Islet precursor cell (in vitro differentiated cells): ENCODE measurements at regions not wholly inside any gene's neighbourhood (a gene's known extent, or its start where the extent isn't known, plus 50 kb on each side); places are given as distances from the start of the nearest gene placed in this dataset.
A peak's percentile ranks its signal among the peaks of the same experiment; 100 is the strongest.

Experiments used
- DNase-seq: peaks from one replicate; pipeline ENCODE4 v3.0.0-alpha.2; 2018

DNA sequence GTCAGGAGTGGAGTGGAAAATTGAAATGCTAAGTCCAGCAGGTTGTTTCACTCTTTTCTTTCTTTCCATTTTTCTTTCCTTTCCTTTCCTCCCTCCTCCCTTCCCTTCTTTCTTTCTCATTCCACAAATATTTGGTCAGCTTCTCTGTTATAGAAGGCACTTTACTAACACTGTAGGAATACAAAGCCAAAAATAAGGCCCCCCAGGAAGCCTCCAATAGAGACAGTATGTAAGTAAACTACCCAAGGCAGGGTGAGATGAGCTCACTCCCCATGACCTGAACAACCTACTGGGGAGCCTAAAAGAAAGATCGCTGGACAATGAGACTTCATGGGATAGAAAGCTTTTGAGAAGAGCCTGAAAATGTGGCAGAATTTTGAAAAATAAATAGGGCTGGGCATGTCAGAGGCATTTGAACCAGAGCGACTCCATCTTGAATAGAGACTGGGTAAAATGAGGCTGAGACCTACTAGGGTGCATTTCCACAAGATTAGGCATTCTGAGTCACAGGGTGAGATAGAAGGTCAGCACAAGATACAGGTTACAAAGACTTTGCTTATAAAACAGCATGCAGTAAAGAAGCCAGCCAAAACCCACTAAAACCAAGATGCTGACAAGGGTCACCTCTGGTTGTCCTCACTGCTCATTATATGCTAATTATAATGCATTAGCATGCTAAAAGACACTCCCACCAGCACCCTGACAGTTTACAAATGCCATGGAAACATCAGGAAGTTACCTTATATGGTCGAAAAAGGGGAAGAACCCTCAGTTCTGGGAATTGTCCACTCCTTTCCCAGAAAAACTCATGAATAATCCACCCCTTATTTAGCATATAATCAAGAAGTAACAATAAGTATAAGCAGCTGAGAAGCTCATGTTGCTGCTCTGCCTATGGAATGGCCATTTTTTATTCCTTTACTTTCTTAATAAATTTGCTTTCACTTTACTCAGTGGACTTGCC, 158.9 kb upstream of the EGFLAM start:
- DNase-seq: no peak

DNA sequence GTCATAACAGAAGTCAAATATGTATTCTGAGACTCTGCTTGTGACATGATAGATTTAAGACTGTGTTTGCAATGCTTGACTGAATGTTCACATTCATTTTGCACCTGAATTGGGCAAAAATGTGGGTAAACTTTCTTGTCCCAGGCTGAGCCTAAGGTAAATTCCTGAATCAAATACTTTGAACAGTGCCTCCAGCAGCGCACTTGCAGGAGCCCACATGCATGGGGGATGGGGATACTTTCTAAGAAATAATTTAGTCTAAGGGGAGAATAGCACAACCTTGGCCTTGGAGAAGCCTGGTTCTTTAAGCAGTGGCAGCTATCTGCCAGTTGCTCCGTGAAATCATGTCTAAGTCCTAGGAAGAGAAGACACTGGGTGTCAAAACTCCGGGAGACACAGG, 163.5 kb upstream of the EGFLAM start:
- DNase-seq: no peak

GRCh38 chr5:38093855-38094254, 164.5 kb upstream of the EGFLAM start:
- DNase-seq: no peak

GRCh38 chr5:38086777-38087176, 171.6 kb upstream of the EGFLAM start:
- DNase-seq: no peak

- DNase-seq: no peak
These were observed 178.5 kb upstream of the EGFLAM start for GRCh38 chr5:38079620-38080402.

DNA sequence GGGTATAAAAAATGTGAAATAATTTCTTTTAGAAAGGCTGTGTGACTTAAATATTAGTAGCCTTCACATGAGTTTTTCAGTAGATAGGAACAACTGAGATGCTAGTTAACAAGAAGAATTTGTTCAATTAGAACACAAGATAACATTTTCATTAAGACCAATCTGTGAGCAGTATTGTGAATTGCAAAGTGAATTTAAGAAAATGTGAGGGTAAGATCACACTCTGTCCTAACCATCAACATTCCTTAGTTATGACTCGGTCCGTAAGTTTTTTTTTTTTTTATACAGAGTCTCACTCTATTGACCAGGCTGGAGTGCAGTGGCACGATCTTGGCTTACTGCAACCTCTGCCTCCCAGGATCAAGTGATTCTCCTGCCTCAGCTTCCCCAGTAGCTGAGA, 180.2 kb upstream of the EGFLAM start:
- no peak for DNase-seq

DNA sequence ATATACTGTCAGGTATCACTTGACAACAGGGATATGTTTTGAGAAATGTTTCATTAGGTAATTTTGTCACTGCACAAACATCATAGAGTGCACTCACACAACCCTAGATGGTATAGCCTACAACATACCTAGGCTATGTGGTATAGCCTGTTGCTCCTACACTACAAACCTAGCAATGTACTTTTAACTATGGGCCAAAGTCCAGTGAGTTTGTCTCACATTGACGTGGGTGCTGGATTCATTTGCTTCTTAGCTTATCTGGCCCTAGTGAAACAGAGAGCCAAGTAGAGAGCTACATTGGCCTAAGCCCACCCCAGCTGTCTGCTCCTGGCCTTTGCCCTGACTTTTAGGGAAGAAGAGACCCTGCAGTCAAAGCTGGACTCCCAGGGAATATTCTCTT, 180.7 kb upstream of the EGFLAM start:
- no peak for DNase-seq

DNA sequence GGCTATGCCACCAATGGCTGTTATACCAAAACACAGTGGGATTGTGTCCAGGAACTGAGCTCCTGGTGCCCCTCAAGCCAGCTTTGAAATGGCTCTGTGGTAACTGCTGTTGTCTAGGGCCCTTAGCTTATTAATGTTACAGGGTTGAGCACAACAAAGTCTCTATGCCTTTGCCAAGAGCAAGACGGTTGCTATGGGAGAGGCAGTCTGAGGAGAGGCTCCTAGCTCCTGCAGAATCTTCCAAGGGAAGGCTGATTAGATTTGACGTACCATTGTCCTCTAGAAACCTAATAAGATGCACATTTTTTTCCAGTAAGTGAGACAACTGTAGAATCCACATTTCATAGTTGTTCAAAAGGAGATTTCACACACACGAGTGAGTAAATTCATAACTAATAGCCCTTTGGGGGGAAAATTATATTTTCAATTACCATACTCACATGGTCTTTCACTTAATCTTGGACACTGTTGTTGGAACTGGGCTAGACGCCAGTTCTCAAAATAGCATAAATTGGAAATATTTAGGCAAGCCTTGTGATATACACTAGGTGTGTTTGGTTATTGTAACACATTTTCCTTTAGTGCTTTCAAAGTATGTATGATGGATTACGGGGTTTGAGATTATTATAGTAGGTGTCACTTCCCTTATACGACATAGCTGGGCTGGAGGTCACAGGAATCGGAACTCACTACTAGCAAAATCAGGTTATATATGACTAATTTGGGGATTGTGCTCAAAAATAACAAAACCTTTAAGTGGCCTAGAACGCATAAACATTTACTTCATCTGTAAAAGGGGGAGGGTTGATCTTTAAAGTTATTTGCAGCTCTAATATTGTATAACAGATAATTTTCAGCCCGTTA, 186.3 kb upstream of the EGFLAM start:
- DNase-seq: no peak

DNA sequence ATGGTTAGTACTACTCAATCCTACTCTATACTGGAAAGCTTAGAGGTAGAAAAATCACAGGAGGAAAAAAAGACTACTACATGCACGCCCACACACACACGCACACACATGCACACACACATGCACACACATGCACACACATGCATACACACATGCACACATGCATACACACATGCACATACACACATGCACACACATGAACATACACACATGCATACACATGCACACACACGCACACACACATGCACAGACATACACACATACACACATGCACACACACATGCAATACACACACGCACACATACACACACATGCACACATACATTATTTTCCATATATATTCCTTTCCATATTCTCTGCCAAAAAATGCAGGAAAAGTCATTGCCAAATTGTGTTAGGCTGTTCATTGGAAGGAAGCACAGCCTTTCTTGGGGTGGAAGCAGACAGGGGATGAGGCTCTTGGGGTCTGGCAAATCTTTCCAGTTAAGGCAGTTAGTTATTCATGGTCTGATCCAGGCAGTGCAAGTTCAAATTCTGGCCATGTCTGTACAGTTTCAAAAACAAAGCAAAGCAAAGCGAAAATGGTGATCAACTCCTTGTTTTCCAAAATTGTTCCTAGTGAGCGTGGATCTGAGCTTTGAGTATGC, 187.9 kb upstream of the EGFLAM start:
- no peak for DNase-seq

GRCh38 chr5:38069360-38069759, 189.0 kb upstream of the EGFLAM start:
- no peak for DNase-seq

- DNase-seq: no peak
These were observed 198.0 kb upstream of the EGFLAM start for GRCh38 chr5:38060354-38060753.

- DNase-seq: no peak
These were observed 198.5 kb upstream of the EGFLAM start for GRCh38 chr5:38059876-38060275.

GRCh38 chr5:38051711-38052511, 206.4 kb upstream of the EGFLAM start:
- peak; percentile 63 for DNase-seq

DNA sequence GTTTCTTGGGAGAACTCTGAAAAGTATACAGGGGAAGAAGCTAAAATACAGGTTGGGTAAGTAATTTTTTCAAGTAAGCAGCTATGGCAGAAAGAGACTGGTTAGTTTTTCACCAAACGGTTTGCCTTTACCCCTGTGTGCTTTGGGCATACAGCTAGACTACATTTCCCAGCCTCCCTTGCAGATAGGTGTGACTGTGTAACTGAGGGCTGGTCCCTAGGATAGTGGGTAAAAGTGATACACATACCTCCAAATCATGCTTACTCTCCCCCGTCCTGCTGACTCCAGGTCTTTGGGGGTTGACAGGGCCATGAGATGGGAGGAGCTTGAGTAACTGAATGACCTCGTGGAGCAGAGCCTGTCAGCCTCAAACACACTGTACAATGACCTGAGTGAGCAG, 208.6 kb upstream of the GDNF start:
- DNase-seq: no peak

- no peak for DNase-seq
These were observed 206.3 kb upstream of the GDNF start for GRCh38 chr5:38046103-38046502.

DNA sequence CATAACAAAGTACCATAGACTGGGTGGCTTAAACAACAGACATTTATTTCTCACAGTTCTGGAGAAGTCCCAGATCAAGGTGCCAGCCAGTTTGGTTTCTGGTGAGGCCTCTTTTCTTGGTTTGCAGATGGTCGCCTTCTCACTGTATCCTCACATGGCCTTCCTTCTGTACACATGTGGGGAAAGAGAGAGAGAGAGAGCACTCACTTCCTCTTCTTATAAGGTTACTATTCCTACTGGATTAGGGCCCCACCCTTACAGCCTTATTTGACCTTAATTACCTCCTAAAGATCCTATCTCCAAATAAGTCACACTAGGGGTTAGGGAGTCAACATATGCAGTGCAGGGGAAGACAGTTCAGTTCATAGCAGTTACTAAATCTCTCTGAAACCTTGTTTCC, 205.6 kb upstream of the GDNF start:
- DNase-seq: no peak

- no peak for DNase-seq
These were observed 200.0 kb upstream of the GDNF start for GRCh38 chr5:38039826-38040225.

GRCh38 chr5:38039091-38039490, 199.2 kb upstream of the GDNF start:
- DNase-seq: no peak

DNA sequence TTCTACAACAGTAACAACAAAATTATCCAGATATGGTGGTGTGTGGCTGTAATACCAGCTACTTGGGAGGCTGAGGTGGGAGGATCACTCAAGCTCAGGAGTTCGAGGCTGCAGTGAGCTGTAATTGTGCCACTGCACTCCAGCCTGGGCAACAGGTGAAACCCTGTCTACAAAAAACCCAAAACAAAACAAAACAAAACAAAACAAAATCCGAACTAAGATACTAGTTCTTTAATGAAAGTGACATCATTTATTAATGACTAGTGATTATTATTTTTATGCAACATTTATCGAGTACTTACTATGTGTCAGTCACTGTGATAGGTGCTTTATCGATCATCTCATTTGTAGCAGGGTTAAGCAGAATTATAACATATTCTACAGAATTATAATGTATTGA, 196.9 kb upstream of the GDNF start:
- DNase-seq: no peak

DNA sequence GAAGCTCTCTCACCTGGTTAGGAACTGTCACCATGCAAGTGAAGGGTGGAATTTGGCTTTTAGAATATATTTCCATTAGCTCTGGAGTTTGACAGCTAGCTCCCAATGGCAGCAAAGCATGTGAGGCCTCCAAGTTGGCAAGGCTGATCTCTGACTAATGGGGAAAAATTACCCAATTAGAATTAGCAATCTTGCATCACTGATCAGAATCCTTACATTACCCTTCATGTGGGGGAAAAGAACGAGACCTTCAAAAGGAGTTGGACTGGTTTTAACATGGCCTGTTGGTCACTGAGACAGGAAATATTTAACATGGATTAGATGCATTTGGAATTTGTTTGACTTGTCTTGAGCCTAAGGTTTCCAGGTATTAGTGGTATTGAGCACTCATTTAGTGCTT, 192.3 kb upstream of the GDNF start:
- no peak for DNase-seq

DNA sequence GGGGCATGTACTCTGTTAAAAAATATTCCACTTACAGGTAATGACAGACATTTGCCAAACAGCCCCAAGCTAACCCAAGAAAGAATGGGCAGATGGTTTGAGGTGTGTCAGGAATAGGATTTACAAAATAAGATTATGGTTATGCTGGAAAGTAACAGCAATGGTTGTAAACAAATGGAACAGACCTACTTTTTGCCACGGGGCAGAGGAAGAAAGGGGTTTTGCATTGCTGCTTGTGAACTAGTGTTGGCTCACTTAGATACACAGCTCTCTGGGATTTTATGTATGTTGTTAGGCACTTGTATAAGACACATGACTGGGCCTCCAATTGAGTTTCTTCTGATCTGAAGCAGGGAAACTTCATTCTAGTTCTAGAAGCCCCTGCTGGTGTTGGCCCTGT, 191.5 kb upstream of the GDNF start:
- no peak for DNase-seq
